CD4-positive, alpha-beta T cell (primary cell): ENCODE measurements at regions not wholly inside any gene's neighbourhood (a gene's known extent, or its start where the extent isn't known, plus 50 kb on each side); places are given as distances from the start of the nearest gene placed in this dataset.

Experiments used
- ATAC-seq: fragments of 200-7000 bp; cut with Tn5 transposase; one replicate; pipeline ENCODE4 v1.10.0; 2022; ENCODE audit warnings: mild to moderate bottlenecking; ENCODE audit not compliant: poor library complexity
- CTCF ChIA-PET: fragments of 350-600 bp; sonication (Branson Sonifier 250); formaldehyde crosslinking; loops from one replicate; lab custom pipeline; 2021; ENCODE audit warnings: antibody characterized with exemption, inconsistent platforms; lab: Charles Lee
- POLR2A ChIA-PET: fragments of 350-600 bp; sonication (Branson Sonifier 250); formaldehyde crosslinking; loops from one replicate; lab custom pipeline; 2021; ENCODE audit warnings: antibody characterized with exemption, inconsistent platforms; lab: Charles Lee
- DNase-seq, 14 experiments: peaks; one replicate each; pipeline ENCODE4 v3.0.0-alpha.2; 2013 to 2020; ENCODE audit warnings: mixed read lengths in 2 of 14
- H3K27ac ChIP-seq, 2 donors: one replicate each; pipeline versions ENCODE4 v1.5.1 to v1.7.0; 2013; ENCODE audit warnings: low read length in 2 of 2, low read depth in 1 of 2, mild to moderate bottlenecking in 1 of 2
- H3K27me3 ChIP-seq, 2 experiments: 1 replicate in 1 of 2; 2 replicates in 1 of 2; pipeline versions ENCODE4 v1.6.1 to v1.7.0; 2013; ENCODE audit warnings: low read length in 2 of 2, control low read depth in 1 of 2, mild to moderate bottlenecking in 1 of 2, moderate library complexity in 1 of 2; ENCODE audit not compliant: insufficient read depth in 2 of 2, control insufficient read depth in 1 of 2
- H3K36me3 ChIP-seq: one replicate; pipeline ENCODE4 v1.6.1; 2013; ENCODE audit warnings: low read length, control low read depth; ENCODE audit not compliant: insufficient read depth
- H3K4me1 ChIP-seq: one replicate; pipeline ENCODE4 v1.6.1; 2013; ENCODE audit warnings: low read length, control low read depth; ENCODE audit not compliant: insufficient read depth
- H3K4me3 ChIP-seq: one replicate; pipeline ENCODE4 v1.5.1; 2013; ENCODE audit warnings: mild to moderate bottlenecking, low read length, moderate library complexity
- H3K9me3 ChIP-seq, 2 experiments: 1 replicate in 1 of 2; 2 replicates in 1 of 2; pipeline versions ENCODE4 v1.6.1 to v1.7.0; 2013; ENCODE audit warnings: low read length in 2 of 2, mild to moderate bottlenecking in 2 of 2, control low read depth in 1 of 2, moderate library complexity in 1 of 2; ENCODE audit not compliant: control insufficient read depth in 1 of 2, insufficient read depth in 1 of 2
- H3K27ac Mint-ChIP-seq: one replicate; pipeline ENCODE4 v1.8.0; 2020; ENCODE audit warnings: mixed read lengths
- H3K27me3 Mint-ChIP-seq: one replicate; pipeline ENCODE4 v1.8.0; 2021; ENCODE audit warnings: mixed read lengths
- H3K36me3 Mint-ChIP-seq: one replicate; pipeline ENCODE4 v1.8.0; 2021; ENCODE audit warnings: low read depth, mixed read lengths
- H3K4me1 Mint-ChIP-seq: one replicate; pipeline ENCODE4 v1.8.0; 2021; ENCODE audit warnings: low read depth, mixed read lengths
- H3K4me3 Mint-ChIP-seq: one replicate; pipeline ENCODE4 v1.8.0; 2020; ENCODE audit warnings: mild to moderate bottlenecking, mixed read lengths
- H3K9me3 Mint-ChIP-seq: one replicate; pipeline ENCODE4 v1.8.0; 2020; ENCODE audit warnings: mixed read lengths
- intact Hi-C, 2 experiments: fragments of 100-400 bp; cut with DNase I in 1 of 2; cut with micrococcal nuclease in 1 of 2; formaldehyde crosslinking; loops; one replicate each; pipeline versions ENCODE4 v1.15.1 to v1.9.0; 2023 to 2025; cut with DNase I, micrococcal nuclease
- TF ChIP-seq, protein P1 (sequence below): fragments of 200-600 bp; IDR thresholded peaks from one replicate; pipeline ENCODE4 v1.8.0; 2022; ENCODE audit warnings: antibody characterized with exemption, mild to moderate bottlenecking

DNA sequence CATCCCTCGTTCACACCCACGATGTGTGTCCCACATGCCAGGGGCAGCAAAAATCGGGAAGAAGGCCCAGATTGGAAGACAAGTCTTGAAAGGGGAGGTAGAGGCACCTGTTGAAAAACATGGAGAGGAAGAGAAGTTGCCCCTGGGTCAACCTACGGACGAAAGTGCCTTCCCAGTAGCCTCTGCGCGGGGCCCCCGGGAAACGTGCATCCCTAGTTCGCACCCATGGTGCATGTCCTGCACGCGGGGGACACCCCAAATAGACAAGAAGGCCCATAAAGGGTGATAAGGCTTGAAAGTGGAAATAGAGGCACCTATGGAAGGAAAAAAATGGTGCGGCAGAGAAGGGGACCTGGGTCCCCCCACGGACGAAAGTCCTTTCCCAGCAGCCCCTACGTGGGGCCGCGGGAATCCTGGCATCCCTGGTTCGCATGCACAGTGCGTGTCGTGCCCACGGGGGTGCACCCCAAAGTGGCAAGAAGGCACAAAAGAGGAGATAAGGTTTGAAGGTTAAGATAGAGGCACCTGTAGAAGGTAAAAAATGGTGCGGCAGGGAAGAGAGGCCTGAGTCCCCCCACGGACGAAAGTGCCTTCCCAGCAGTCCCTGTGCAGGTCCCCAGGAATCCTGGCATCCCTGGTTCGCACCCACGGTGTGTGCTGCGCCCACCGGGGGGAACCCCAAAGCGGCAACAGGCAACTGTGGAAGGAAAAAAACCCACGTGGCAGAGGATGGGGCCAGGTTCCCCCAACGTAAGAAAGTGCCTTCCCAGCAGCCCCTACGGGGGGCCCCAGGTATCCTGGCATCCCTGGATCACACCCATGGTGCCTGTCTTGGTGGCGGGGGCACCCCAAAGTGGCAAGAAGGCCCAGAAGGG is 278.3 kb downstream of the ALG10 start:
- POLR2A ChIA-PET, result no interaction called here

GRCh38 chr12:34301251-34302130 is 279.2 kb downstream of the ALG10 start:
- H3K4me3 Mint-ChIP-seq, result no peak overlapping the region
- peaks cover 54 to 100% of the 10 kb centered on the region in 2 experiments for H3K9me3 ChIP-seq
- DNase-seq (no peak), ATAC-seq (no peak)
- POLR2A ChIA-PET, result no interaction called here
- H3K27me3 Mint-ChIP-seq, result no peaks in the 10 kb centered on the region
- no peaks in the 10 kb centered on the region for H3K36me3 ChIP-seq
- no peaks in the 10 kb centered on the region for H3K4me1 ChIP-seq
- H3K27ac Mint-ChIP-seq, result no peak overlapping the region
- no peaks in the 10 kb centered on the region for H3K4me1 Mint-ChIP-seq
- TF ChIP-seq, protein P1, sequence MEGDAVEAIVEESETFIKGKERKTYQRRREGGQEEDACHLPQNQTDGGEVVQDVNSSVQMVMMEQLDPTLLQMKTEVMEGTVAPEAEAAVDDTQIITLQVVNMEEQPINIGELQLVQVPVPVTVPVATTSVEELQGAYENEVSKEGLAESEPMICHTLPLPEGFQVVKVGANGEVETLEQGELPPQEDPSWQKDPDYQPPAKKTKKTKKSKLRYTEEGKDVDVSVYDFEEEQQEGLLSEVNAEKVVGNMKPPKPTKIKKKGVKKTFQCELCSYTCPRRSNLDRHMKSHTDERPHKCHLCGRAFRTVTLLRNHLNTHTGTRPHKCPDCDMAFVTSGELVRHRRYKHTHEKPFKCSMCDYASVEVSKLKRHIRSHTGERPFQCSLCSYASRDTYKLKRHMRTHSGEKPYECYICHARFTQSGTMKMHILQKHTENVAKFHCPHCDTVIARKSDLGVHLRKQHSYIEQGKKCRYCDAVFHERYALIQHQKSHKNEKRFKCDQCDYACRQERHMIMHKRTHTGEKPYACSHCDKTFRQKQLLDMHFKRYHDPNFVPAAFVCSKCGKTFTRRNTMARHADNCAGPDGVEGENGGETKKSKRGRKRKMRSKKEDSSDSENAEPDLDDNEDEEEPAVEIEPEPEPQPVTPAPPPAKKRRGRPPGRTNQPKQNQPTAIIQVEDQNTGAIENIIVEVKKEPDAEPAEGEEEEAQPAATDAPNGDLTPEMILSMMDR, result no peak
- H3K27me3 ChIP-seq, result no peaks in the 10 kb centered on the region
- H3K27ac ChIP-seq, result no peak overlapping the region
- intact Hi-C loops, result no loop called here
- no peak overlapping the region for H3K4me3 ChIP-seq
- peaks cover 22% of the 10 kb centered on the region for H3K36me3 Mint-ChIP-seq
- H3K9me3 Mint-ChIP-seq, result no peaks in the 10 kb centered on the region
- CTCF ChIA-PET, result no interaction called here

More for the DNA sequence above, 278.3 kb downstream of the ALG10 start:
- H3K9me3 Mint-ChIP-seq, result no peaks in the 10 kb centered on the region
- intact Hi-C loops, result no loop called here
- Histone ChIP-seq H3K36me3 (no peaks in the 10 kb centered on the region), H3K9me3 (peaks cover 47 to 100% of the 10 kb centered on the region in 2 experiments), H3K27me3 (no peaks in the 10 kb centered on the region), H3K4me1 (no peaks in the 10 kb centered on the region), H3K4me3 (no peak overlapping the region), H3K27ac (no peak overlapping the region)
- H3K4me1 Mint-ChIP-seq, result no peaks in the 10 kb centered on the region
- no peak for ATAC-seq
- H3K27ac Mint-ChIP-seq, result no peak overlapping the region
- no peaks in the 10 kb centered on the region for H3K27me3 Mint-ChIP-seq
- no peak for DNase-seq
- peaks cover 17% of the 10 kb centered on the region for H3K36me3 Mint-ChIP-seq
- no peak overlapping the region for H3K4me3 Mint-ChIP-seq
- TF ChIP-seq, protein P1, result no peak
- CTCF ChIA-PET, result no interaction called here

- DNase-seq, result no peak
Measured at GRCh38 chr12:34302131-34302885, 280.0 kb downstream of the ALG10 start.

More at GRCh38 chr12:34302131-34302885, 280.0 kb downstream of the ALG10 start:
- H3K9me3 Mint-ChIP-seq, result no peaks in the 10 kb centered on the region
- Histone ChIP-seq H3K4me1 (no peaks in the 10 kb centered on the region), H3K9me3 (peaks cover 62 to 100% of the 10 kb centered on the region in 2 experiments), H3K4me3 (no peak overlapping the region), H3K27me3 (no peaks in the 10 kb centered on the region), H3K36me3 (no peaks in the 10 kb centered on the region), H3K27ac (no peak overlapping the region)
- TF ChIP-seq, protein P1, result no peak
- CTCF ChIA-PET, result no interaction called here
- no peaks in the 10 kb centered on the region for H3K4me1 Mint-ChIP-seq
- peaks cover 22% of the 10 kb centered on the region for H3K36me3 Mint-ChIP-seq
- no peak overlapping the region for H3K27ac Mint-ChIP-seq
- POLR2A ChIA-PET, result no interaction called here
- H3K4me3 Mint-ChIP-seq, result no peak overlapping the region
- intact Hi-C loops, result no loop called here
- no peaks in the 10 kb centered on the region for H3K27me3 Mint-ChIP-seq
- no peak for ATAC-seq
